BJ (cell line): ENCODE measurements at regions not wholly inside any gene's neighbourhood (a gene's known extent, or its start where the extent isn't known, plus 50 kb on each side); places are given as distances from the start of the nearest gene placed in this dataset.

ENCODE experiments used
- CTCF ChIA-PET: fragments of 350-600 bp; formaldehyde crosslinking; extraction: SDS; loops from one replicate; lab custom pipeline; 2021; ENCODE audit warnings: antibody characterized with exemption, inconsistent platforms; lab: Yijun Ruan, JAX
- POLR2A ChIA-PET: fragments of 300-600 bp; sonication (Branson Sonifier 250); formaldehyde crosslinking; extraction: SDS; loops from one replicate; lab custom pipeline; 2021; ENCODE audit warnings: antibody characterized with exemption; lab: Charles Lee
- DNase-seq: peaks from one replicate; pipeline ENCODE4 v3.0.0-alpha.2; 2011; ENCODE audit warnings: low read depth
- H3K27me3 ChIP-seq: 2 replicates; pipeline ENCODE4 v1.6.0; 2011; ENCODE audit warnings: low read length; ENCODE audit not compliant: control insufficient read depth, insufficient read depth
- H3K36me3 ChIP-seq: 2 replicates; pipeline ENCODE4 v1.5.1; 2011; ENCODE audit warnings: low read length; ENCODE audit not compliant: control insufficient read depth, insufficient read depth
- H3K4me3 ChIP-seq: 2 replicates; pipeline ENCODE4 v1.5.1; 2011; ENCODE audit warnings: low read depth, mild to moderate bottlenecking, control low read depth, low read length
- TF ChIP-seq, protein P1 (sequence below): IDR thresholded peaks from 2 replicates; pipeline ENCODE4 v1.5.1; 2011; ENCODE audit warnings: low read depth, mild to moderate bottlenecking, control low read depth, inconsistent platforms, low read length, moderate library complexity; ENCODE audit not compliant: insufficient read depth

DNA sequence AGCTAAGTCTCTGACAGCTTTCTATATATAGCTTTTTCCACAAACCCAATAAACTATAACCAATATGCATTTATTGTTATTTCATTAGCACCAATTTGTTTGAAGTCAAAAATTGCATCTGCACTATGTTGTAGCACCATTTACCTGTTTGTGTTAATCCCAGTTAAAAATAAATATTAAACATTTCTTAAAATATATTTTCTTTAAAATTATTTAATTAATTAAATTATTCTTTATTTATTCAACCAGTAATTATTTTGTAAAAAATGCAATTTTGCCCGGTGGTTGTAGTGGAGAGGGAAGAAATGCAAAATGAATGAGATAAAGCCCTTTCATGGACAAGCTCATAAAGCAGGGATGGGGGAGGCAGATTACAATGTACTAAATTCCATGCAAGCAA is 1257.9 kb downstream of the PCDH17 start:
- no peaks in the 10 kb centered on the region for H3K27me3 ChIP-seq
- ChIA-PET POLR2A (no interaction called here), CTCF (no interaction called here)
- H3K36me3 ChIP-seq, result no peaks in the 10 kb centered on the region
- TF ChIP-seq, protein P1, sequence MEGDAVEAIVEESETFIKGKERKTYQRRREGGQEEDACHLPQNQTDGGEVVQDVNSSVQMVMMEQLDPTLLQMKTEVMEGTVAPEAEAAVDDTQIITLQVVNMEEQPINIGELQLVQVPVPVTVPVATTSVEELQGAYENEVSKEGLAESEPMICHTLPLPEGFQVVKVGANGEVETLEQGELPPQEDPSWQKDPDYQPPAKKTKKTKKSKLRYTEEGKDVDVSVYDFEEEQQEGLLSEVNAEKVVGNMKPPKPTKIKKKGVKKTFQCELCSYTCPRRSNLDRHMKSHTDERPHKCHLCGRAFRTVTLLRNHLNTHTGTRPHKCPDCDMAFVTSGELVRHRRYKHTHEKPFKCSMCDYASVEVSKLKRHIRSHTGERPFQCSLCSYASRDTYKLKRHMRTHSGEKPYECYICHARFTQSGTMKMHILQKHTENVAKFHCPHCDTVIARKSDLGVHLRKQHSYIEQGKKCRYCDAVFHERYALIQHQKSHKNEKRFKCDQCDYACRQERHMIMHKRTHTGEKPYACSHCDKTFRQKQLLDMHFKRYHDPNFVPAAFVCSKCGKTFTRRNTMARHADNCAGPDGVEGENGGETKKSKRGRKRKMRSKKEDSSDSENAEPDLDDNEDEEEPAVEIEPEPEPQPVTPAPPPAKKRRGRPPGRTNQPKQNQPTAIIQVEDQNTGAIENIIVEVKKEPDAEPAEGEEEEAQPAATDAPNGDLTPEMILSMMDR, result no peak
- H3K4me3 ChIP-seq, result no peak overlapping the region
- DNase-seq, result no peak

DNA sequence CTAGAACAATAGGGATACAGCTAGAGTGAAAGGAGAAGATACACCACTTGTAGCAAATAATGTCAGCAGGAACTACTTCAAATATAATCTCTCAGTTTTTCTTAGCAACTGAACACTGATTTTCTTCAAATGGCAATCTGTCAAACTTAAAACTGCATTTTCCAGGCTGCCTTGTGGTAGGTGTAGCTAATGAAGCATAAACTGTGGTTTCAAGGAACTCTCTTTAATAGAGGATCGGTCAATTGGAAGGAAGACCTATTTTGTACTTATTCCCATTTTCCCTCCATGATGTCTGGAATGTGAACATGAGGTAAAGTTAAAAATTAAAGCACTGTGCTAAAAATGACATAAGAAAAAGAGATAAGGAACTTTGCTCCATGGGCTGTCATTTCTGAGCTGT is 1261.9 kb downstream of the PCDH17 start:
- Histone ChIP-seq H3K4me3 (no peak overlapping the region), H3K27me3 (no peaks in the 10 kb centered on the region), H3K36me3 (no peaks in the 10 kb centered on the region)
- ChIA-PET CTCF (no interaction called here), POLR2A (no interaction called here)
- no peak for DNase-seq
- TF ChIP-seq, protein P1, result no peak

DNA sequence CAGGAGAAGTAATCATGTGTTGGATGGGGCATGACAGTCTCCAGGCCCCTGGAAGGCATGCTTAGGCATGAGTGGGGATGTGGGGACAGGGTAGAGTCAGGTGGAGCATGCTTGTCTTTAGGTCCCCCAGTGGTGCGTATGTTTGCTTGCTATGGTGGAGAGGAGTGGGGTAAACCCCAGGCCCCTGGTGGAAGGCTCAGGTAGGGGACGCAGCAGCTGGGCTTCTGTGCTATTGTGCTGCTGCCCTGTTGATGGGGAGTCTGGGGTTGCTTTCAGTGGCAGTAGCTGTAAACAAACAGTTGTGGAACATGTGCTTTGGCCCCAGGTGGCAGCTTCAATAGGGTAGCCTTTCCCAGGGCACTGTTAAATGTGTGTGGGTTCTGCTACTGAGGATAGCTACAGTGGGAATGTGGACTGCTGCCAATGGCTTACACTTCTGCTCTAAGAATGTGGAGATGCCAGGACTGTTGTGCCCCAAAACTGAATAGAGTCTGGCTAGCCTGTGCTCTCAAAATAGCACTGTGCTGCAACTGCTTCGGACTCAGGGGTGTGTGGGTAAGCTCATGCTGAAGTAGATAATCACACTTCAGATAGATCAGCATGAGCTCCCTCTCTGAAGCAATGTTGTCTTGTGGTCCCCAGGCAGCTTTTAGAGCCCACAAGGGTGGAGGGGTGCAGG is 1257.3 kb downstream of the DIAPH3 start:
- POLR2A ChIA-PET, result no interaction called here
- CTCF ChIA-PET, result no interaction called here
- Histone ChIP-seq H3K27me3 (no peaks in the 10 kb centered on the region), H3K36me3 (no peaks in the 10 kb centered on the region), H3K4me3 (no peak overlapping the region)
- TF ChIP-seq, protein P1, result no peak
- no peak for DNase-seq

DNA sequence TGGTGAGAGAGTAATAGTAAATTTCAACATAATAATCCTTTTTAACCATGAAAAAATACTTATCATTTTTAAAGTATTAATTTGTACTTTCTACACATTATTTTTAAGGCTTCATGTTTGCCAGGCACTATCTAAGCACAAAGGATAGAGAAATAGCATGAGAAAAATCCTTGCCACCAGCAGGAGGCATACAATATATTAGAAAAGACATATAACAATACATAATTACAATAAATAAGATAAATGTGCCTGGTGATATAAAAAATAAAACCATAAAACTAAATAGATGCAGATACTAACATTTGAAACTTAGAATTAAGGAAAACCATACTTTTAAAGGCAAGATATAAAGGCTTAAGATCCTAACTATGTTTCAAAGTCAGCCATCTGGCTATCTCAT is 1256.4 kb downstream of the DIAPH3 start:
- no peaks in the 10 kb centered on the region for H3K27me3 ChIP-seq
- TF ChIP-seq, protein P1, result no peak
- CTCF ChIA-PET, result no interaction called here
- no peak for DNase-seq
- H3K4me3 ChIP-seq, result no peak overlapping the region
- no peaks in the 10 kb centered on the region for H3K36me3 ChIP-seq
- POLR2A ChIA-PET, result no interaction called here

DNA sequence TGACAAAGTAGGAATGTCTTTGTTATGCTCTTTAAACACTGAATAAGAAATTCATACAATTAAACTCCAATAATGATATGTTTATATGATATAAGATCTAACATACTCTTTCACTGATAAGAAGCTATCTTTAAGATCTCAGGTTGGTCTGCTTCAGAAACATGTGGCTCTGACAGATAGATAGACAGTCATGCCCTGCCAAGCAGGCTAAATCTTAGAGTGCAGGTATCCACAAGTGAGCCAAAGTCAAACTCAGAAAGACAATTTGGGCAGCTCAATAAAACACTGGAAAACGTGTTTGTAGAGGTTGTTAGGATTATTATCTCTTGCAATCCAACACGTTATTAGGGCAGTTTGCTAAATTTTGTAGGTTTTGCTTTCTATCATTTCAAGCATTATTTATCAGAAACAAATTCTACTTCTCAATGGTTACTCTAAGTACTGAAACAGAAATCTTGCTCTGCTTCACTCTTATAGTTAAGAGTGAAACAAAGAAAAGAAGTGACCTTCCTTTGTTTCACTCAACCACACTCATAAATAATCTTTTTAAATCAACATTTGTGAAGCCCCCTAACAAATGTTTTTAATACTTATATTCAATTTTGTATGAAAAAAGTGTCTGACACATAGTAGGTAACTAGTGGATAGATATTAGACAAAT is 1255.6 kb downstream of the DIAPH3 start:
- POLR2A ChIA-PET, result no interaction called here
- Histone ChIP-seq H3K36me3 (no peaks in the 10 kb centered on the region), H3K4me3 (no peak overlapping the region), H3K27me3 (no peaks in the 10 kb centered on the region)
- CTCF ChIA-PET, result no interaction called here
- TF ChIP-seq, protein P1, result no peak
- DNase-seq, result no peak
